ENCODE measurements at regions not wholly inside any gene's neighbourhood (a gene's known extent, or its start where the extent isn't known, plus 50 kb on each side); places are given as distances from the start of the nearest gene placed in this dataset.

DNA sequence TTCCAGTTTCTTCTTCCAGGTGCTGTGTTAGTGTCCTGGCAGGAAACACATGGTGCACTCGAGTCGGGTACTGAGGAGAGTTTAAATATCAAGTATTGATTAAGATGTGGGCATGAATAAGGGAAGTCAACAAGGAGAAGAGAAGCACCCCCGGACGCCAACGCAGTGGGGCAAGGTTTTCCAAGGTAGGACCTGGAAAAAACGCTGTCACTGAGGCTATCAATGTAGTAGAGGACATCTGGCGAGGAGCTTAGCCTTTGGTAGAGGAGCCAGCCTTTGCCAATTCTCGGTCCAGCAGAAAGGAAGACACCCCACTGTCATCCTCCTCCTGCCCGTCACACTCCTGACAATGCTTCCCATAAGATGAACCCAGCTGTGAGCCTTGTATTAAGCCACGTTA, 159.6 kb downstream of the TEX36 start:
- no peak for TF ChIP-seq POLR2A (IDR thresholded peaks at IDR 0.05)
- TF ChIP-seq, protein P1, sequence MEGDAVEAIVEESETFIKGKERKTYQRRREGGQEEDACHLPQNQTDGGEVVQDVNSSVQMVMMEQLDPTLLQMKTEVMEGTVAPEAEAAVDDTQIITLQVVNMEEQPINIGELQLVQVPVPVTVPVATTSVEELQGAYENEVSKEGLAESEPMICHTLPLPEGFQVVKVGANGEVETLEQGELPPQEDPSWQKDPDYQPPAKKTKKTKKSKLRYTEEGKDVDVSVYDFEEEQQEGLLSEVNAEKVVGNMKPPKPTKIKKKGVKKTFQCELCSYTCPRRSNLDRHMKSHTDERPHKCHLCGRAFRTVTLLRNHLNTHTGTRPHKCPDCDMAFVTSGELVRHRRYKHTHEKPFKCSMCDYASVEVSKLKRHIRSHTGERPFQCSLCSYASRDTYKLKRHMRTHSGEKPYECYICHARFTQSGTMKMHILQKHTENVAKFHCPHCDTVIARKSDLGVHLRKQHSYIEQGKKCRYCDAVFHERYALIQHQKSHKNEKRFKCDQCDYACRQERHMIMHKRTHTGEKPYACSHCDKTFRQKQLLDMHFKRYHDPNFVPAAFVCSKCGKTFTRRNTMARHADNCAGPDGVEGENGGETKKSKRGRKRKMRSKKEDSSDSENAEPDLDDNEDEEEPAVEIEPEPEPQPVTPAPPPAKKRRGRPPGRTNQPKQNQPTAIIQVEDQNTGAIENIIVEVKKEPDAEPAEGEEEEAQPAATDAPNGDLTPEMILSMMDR (IDR thresholded peaks at IDR 0.05) = no peak

Data from ovary (tissue), 3 donors.